ENCODE measurements at regions not wholly inside any gene's neighbourhood (a gene's known extent, or its start where the extent isn't known, plus 50 kb on each side); places are given as distances from the start of the nearest gene placed in this dataset.

DNA sequence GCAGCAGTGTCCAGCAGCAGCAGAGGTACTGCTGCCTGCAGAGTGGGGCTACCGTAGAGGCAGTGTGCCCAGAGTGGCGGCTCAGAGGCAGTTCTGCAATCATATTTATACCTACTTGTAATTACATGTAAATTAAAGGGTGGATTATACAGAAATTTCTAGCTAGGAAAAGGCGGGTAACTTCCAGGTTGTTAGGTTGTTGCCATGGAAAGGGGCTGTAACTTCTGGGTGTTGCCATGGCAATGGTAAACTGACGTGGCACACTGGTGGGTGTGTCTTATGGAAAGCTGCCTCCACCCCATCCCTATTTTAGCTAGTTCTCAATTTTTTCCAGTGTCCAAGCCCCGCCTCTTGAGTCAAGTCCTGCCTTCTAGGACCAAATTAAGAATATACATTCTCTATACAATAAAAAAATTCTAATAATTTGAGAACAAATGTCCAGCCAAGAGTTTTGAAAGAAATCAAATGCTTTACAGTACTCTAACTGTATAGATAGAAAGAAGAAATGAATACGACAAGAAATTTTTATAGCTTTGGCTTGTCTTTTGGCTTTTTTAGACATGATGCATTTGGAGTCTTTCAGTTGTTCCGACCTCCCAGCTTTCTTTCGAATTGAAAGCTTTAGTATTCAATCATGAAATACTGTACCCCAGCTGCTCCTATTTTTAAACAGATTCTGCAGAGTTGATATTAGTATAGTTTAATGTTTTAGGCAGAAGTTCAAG is 816.6 kb downstream of the DIAPH3 start:
- TF ChIP-seq GATA3 (IDR thresholded peaks at IDR 0.05; ENCODE audit: low read depth, low read length) (no peak), GATA2 (IDR thresholded peaks at IDR 0.05; ENCODE audit: low read depth, low read length) (no peak)

Measured in SH-SY5Y (cell line).